Psoas muscle (tissue), 7 donors: ENCODE measurements at regions not wholly inside any gene's neighbourhood (a gene's known extent, or its start where the extent isn't known, plus 50 kb on each side); places are given as distances from the start of the nearest gene placed in this dataset.

Source experiments
- ATAC-seq, 4 donors: fragments of 200-7000 bp; cut with Tn5 transposase; one replicate each; pipeline ENCODE4 v1.9.1; 2020; ENCODE audit warnings: moderate library complexity in 3 of 4, mild to moderate bottlenecking in 2 of 4
- DNase-seq, 2 donors: peaks; one replicate each; pipeline ENCODE4 v3.0.0-alpha.2; 2020
- H3K27ac ChIP-seq: fragments of 200-600 bp; one replicate; pipeline ENCODE4 v1.8.0; 2022
- H3K27me3 ChIP-seq, 3 donors: fragments of 200-600 bp in 1 of 3; one replicate each; pipeline versions ENCODE4 v1.6.1 to v1.8.0; 2013 to 2022; ENCODE audit warnings: low read length in 2 of 3, mild to moderate bottlenecking in 2 of 3, moderate library complexity in 1 of 3; ENCODE audit not compliant: insufficient read depth in 3 of 3
- H3K36me3 ChIP-seq, 2 donors: fragments of 200-600 bp in 1 of 2; one replicate each; pipeline versions ENCODE4 v1.6.1 to v1.8.0; 2013 to 2022; ENCODE audit warnings: low read depth in 1 of 2, mild to moderate bottlenecking in 1 of 2, moderate library complexity in 1 of 2; ENCODE audit not compliant: insufficient read depth in 1 of 2
- H3K4me1 ChIP-seq: fragments of 200-600 bp; one replicate; pipeline ENCODE4 v1.8.0; 2022
- H3K4me3 ChIP-seq: fragments of 200-600 bp; one replicate; pipeline ENCODE4 v1.8.0; 2022; ENCODE audit warnings: mild to moderate bottlenecking
- H3K9me3 ChIP-seq: fragments of 200-600 bp; one replicate; pipeline ENCODE4 v1.8.0; 2022
- WGBS, 3 donors: extraction: QIAGEN DNeasy Blood & Tissue Kit; methylation state at CpG; one replicate each; pipeline versions ENCODE4 v1.1.6 to v1.1.7; 2013; 5-methylcytosine and 5-hydroxymethylcytosine counted together
- intact Hi-C, 2 donors: fragments of 100-400 bp; cut with DNase I; formaldehyde crosslinking; loops; one replicate each; pipeline versions ENCODE4 v1.11.0 to v1.14.2; 2022
- TF ChIP-seq, protein P1 (sequence below): fragments of 200-600 bp; IDR thresholded peaks from one replicate; pipeline ENCODE4 v1.8.0; 2022; ENCODE audit warnings: antibody characterized with exemption
- donor health status: healthy with polysubstance abuse.
- donor health status: DM: no; HTN: no; CAD: no; lungs with moderate emphysema.
- donor health status: Bipolar disorder and iron deficiency.
- donor health status: healthy.
- donor health status: DM: yes; HTN: yes; CAD: no.
- donor health status: DM: no; HTN: no; CAD: no.
- donor health status: DM: yes; HTN: yes; CAD: no.

DNA sequence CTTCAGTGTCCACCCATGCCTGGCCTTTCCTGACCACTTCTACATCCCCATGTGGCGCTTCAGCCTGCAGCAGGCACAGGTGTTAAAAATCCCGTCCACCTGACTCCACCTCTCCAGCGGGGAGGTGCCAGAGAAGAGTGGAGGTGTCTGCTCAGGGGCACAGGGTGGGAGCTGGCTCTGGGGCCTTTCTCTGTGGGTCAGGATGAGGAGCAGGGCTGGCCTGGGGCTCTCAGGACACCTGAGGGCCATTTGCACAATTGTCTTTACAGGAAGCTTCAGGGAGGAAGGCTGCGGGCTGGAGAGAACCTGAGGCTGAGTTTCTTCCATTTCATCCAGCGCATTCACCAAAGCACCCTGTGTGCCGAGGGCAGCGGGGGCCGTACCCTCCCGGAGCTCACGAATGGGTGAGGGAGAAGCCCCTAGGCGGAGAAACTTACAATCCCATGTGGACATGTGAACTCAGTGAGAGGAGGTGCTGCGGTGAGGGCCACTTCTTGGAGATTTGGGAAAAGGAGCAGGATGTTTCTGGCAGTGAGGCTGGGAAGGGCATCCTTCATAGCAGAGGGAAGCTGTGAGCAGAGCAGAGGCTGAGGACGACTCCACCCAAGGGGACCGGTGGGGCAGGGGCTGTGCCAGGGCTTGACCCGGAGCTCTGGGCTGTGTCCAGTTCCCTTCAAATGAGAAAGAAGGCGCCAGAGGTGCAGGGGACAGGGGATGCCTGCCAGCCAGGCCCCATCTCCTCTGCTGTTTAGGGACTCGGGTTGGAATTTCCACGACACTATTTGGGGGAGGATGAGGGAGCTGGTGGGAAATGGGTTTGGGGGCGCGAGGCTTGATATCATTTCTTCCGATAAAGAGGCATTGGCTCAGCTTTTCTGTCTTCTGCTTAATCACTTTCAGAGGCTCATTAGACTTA is 155.2 kb upstream of the MYCN start:
- no peak for ATAC-seq
- Histone ChIP-seq H3K4me1 (no peaks in the 10 kb centered on the region), H3K27ac (no peak overlapping the region), H3K4me3 (no peak overlapping the region), H3K36me3 (no peaks in the 10 kb centered on the region), H3K9me3 (no peaks in the 10 kb centered on the region), H3K27me3 (peaks cover 0 to 6% (median 0%) of the 10 kb centered on the region in 3 donors)
- 84 to 86% (median 85%) methylated on average over 21 of the region's 21 CpGs for WGBS, 3 donors
- TF ChIP-seq, protein P1, sequence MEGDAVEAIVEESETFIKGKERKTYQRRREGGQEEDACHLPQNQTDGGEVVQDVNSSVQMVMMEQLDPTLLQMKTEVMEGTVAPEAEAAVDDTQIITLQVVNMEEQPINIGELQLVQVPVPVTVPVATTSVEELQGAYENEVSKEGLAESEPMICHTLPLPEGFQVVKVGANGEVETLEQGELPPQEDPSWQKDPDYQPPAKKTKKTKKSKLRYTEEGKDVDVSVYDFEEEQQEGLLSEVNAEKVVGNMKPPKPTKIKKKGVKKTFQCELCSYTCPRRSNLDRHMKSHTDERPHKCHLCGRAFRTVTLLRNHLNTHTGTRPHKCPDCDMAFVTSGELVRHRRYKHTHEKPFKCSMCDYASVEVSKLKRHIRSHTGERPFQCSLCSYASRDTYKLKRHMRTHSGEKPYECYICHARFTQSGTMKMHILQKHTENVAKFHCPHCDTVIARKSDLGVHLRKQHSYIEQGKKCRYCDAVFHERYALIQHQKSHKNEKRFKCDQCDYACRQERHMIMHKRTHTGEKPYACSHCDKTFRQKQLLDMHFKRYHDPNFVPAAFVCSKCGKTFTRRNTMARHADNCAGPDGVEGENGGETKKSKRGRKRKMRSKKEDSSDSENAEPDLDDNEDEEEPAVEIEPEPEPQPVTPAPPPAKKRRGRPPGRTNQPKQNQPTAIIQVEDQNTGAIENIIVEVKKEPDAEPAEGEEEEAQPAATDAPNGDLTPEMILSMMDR, result no peak
- intact Hi-C loops, result no loop called here
- DNase-seq, result no peak

DNA sequence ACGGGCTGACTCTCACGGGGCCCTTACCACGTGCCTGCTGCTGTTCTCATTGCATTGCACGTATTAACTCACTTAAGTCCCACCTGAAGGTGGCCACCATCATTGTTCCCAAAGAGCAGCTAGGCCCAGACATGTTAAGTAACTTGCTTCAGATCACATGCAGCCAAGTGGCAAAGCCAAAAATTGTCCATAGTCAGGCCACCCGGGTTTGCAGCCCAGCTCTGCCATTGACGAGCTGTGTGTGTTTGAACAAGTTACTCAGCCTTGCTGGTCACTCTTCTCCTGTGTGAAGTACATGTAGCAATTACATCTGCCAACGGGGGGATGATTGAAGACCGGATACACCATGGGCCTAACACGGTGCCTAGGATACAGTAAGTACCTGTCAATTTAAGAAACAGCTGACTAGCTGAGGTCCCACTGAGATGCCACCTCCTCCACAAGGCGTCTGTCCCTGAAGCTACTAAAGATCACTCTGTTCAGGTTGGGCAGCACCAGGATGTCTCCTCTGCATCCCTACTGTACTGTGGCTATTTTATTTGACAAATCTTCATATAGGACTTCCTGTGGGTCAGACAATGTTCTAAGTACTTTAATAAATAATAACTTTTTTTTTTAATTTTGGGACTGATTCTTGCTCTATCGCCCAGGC is 154.2 kb upstream of the MYCN start:
- no peaks in the 10 kb centered on the region for H3K4me1 ChIP-seq
- TF ChIP-seq, protein P1, result no peak
- H3K4me3 ChIP-seq, result no peak overlapping the region
- H3K27ac ChIP-seq, result no peak overlapping the region
- intact Hi-C loops, result no loop called here
- DNase-seq (no peak), ATAC-seq (no peak)
- WGBS, 3 donors, result 84 to 89% (median 88%) methylated on average over 11 of the region's 11 CpGs
- H3K36me3 ChIP-seq, result no peaks in the 10 kb centered on the region
- H3K27me3 ChIP-seq, result peaks cover 0 to 6% (median 0%) of the 10 kb centered on the region in 3 donors
- H3K9me3 ChIP-seq, result no peaks in the 10 kb centered on the region

GRCh38 chr2:15786901-15787300 is 153.4 kb upstream of the MYCN start:
- H3K27me3 ChIP-seq, result peaks cover 0 to 6% (median 0%) of the 10 kb centered on the region in 3 donors
- ATAC-seq (no peak), DNase-seq (no peak)
- H3K4me3 ChIP-seq, result no peak overlapping the region
- no peaks in the 10 kb centered on the region for H3K9me3 ChIP-seq
- 70 to 82% (median 76%) methylated on average over 2 of the region's 2 CpGs for WGBS, 3 donors
- TF ChIP-seq, protein P1, result no peak
- no peaks in the 10 kb centered on the region for H3K4me1 ChIP-seq
- H3K36me3 ChIP-seq, result no peaks in the 10 kb centered on the region
- intact Hi-C loops, result no loop called here
- no peak overlapping the region for H3K27ac ChIP-seq

GRCh38 chr2:15787535-15788454 is 152.6 kb upstream of the MYCN start:
- no peak overlapping the region for H3K27ac ChIP-seq
- WGBS, 3 donors, result 67 to 75% (median 71%) methylated on average over 3 of the region's 3 CpGs
- no peaks in the 10 kb centered on the region for H3K9me3 ChIP-seq
- no peak for DNase-seq
- TF ChIP-seq, protein P1, result no peak
- H3K4me3 ChIP-seq, result no peak overlapping the region
- peaks cover 0 to 3% (median 0%) of the 10 kb centered on the region in 3 donors for H3K27me3 ChIP-seq
- H3K36me3 ChIP-seq, result no peaks in the 10 kb centered on the region
- intact Hi-C loops, result no loop called here
- no peak for ATAC-seq
- no peaks in the 10 kb centered on the region for H3K4me1 ChIP-seq
